AG10803 (cell line): ENCODE measurements at regions not wholly inside any gene's neighbourhood (a gene's known extent, or its start where the extent isn't known, plus 50 kb on each side); places are given as distances from the start of the nearest gene placed in this dataset.

Source experiments
- DNase-seq: peaks from one replicate; pipeline ENCODE4 v3.0.0; 2010; ENCODE audit warnings: low read depth
- H3K4me3 ChIP-seq: 2 replicates; pipeline ENCODE4 v1.5.1; 2011; ENCODE audit warnings: mild to moderate bottlenecking, low read length, control low read depth
- TF ChIP-seq, protein P1 (sequence below): conservative IDR thresholded peaks from 2 replicates; pipeline ENCODE4 v1.5.1; 2011; ENCODE audit warnings: mild to moderate bottlenecking, low read length, control low read depth, inconsistent platforms

DNA sequence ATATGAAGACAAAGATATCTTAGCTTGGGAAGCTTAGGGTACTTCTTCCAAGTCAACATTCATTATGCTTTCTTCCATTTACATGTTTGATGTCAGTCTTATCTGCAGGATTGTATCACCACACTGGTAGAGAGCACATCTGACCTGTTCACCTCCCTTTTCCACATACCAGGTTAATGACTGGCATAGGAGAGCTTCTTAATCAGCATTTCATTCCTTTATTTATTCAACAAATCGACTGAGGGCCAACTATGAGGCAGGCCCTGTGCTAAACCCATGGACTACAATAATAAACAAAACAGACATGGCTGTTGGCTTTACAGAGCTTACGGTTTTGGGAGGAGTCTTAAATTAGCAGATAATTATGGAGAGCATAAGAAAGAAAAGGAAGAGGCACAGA, 378.1 kb upstream of the CDH11 start:
- no peak for DNase-seq
- no peak overlapping the region for H3K4me3 ChIP-seq
- TF ChIP-seq, protein P1, sequence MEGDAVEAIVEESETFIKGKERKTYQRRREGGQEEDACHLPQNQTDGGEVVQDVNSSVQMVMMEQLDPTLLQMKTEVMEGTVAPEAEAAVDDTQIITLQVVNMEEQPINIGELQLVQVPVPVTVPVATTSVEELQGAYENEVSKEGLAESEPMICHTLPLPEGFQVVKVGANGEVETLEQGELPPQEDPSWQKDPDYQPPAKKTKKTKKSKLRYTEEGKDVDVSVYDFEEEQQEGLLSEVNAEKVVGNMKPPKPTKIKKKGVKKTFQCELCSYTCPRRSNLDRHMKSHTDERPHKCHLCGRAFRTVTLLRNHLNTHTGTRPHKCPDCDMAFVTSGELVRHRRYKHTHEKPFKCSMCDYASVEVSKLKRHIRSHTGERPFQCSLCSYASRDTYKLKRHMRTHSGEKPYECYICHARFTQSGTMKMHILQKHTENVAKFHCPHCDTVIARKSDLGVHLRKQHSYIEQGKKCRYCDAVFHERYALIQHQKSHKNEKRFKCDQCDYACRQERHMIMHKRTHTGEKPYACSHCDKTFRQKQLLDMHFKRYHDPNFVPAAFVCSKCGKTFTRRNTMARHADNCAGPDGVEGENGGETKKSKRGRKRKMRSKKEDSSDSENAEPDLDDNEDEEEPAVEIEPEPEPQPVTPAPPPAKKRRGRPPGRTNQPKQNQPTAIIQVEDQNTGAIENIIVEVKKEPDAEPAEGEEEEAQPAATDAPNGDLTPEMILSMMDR = no peak

DNA sequence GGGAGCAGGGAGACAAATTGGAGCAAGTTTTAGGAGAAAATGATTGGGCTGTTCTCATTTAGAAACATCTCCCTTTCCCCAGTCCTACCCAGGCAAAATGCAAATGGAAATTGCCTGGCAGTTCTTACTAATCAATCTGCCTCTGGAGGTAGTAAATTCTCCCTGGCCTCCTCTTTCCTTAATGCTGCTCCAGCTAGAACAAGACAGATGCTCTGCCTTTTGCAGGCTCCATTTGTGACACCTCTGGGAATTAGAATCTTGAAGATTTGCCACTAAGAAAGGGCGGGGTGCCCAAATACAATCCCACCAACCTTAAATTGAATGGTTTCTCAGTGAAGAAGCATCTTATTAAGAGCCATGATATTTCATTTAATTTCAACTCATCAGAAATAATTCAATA, 377.7 kb upstream of the CDH11 start:
- H3K4me3 ChIP-seq = no peak overlapping the region
- no peak for DNase-seq
- TF ChIP-seq, protein P1 = no peak

GRCh38 chr16:65497571-65497970, 375.7 kb upstream of the CDH11 start:
- no peak for DNase-seq
- H3K4me3 ChIP-seq = no peak overlapping the region
- TF ChIP-seq, protein P1 = no peak

GRCh38 chr16:65495106-65495505, 373.2 kb upstream of the CDH11 start:
- no peak overlapping the region for H3K4me3 ChIP-seq
- no peak for DNase-seq
- TF ChIP-seq, protein P1 = no peak

DNA sequence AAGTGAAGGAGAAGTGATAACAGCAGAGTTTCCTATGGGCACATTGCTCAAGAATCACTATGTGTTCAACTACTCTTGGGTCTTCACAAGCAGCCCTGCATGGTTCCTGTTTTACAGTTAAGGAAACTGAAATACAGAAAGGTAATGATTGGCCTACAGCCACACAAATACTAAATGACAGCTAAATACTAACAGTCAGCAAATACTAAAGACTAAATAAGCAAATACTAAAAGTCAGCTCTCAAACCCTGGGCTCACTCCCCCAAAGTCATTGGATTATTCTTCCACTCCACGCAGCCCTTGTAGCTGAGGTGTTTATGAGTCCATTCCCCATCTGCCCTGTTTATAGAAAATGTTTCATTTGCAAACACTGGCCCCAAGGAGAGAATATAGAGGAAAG, 372.7 kb upstream of the CDH11 start:
- no peak for DNase-seq
- TF ChIP-seq, protein P1 = no peak
- H3K4me3 ChIP-seq = no peak overlapping the region

DNA sequence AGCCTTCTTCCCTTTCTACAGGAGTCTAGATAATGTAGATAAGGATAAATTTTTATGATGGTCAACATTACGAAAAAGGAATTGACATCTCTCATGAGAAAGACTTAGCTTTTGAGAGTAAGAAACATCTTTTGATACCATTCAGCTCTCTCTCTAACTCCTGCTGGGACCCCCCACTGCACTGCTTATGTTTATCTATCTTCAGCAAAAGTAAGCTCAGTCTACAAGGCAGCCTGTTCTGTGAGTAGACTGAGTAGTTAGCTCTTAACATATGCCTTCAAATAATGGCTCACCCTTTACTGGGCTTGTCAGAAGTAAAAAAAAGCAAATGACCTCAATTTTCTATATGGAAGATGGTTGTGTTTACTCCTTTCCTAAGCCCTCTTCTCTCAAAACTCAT, 372.2 kb upstream of the CDH11 start:
- no peak for DNase-seq
- no peak overlapping the region for H3K4me3 ChIP-seq
- TF ChIP-seq, protein P1 = no peak

- H3K4me3 ChIP-seq = no peak overlapping the region
- DNase-seq = no peak
- TF ChIP-seq, protein P1 = no peak
Observed at GRCh38 chr16:65490286-65490685, 368.4 kb upstream of the CDH11 start.
